Sigmoid colon (tissue), 6 donors: ENCODE measurements at regions not wholly inside any gene's neighbourhood (a gene's known extent, or its start where the extent isn't known, plus 50 kb on each side); places are given as distances from the start of the nearest gene placed in this dataset.

Experiments used
- DNase-seq: peaks from one replicate; pipeline ENCODE4 v3.0.0-alpha.2; 2019
- H3K27ac ChIP-seq, 4 donors: fragments of 200-600 bp; sonication (generic); one replicate each; pipeline ENCODE4 v1.5.1; 2016 to 2019; ENCODE audit warnings: mild to moderate bottlenecking in 1 of 4
- H3K27me3 ChIP-seq, 3 donors: fragments of 200-600 bp; sonication (generic); one replicate each; pipeline ENCODE4 v1.5.1; 2019; ENCODE audit warnings: mild to moderate bottlenecking in 1 of 3
- H3K36me3 ChIP-seq, 4 donors: fragments of 200-600 bp; sonication (generic); one replicate each; pipeline ENCODE4 v1.5.1; 2016 to 2019
- H3K4me1 ChIP-seq, 4 donors: fragments of 200-600 bp; sonication (generic); one replicate each; pipeline ENCODE4 v1.5.1; 2017 to 2019
- H3K4me3 ChIP-seq, 4 donors: fragments of 200-600 bp; sonication (generic); one replicate each; pipeline ENCODE4 v1.5.1; 2017 to 2019; ENCODE audit warnings: mild to moderate bottlenecking in 2 of 4, moderate library complexity in 1 of 4
- H3K9me3 ChIP-seq, 4 donors: fragments of 200-600 bp in 3 of 4; sonication (generic) in 3 of 4; one replicate each; pipeline versions ENCODE4 v1.5.1 to v1.6.1; 2013 to 2019
- CTCF ChIP-seq, 4 experiments: fragments of 450-650 bp in 3 of 4; fragments of 200-600 bp in 1 of 4; IDR thresholded peaks; one replicate each; pipeline ENCODE4 v1.5.1; 2016 to 2019; ENCODE audit warnings: antibody characterized with exemption in 4 of 4, mild to moderate bottlenecking in 3 of 4, moderate library complexity in 2 of 4
- EP300 ChIP-seq, 4 donors: sonication (generic); formaldehyde crosslinking; IDR thresholded peaks; one replicate each; pipeline ENCODE4 v1.6.1; 2017; ENCODE audit warnings: antibody characterized with exemption in 4 of 4
- POLR2A ChIP-seq, 2 donors: fragments of 450-650 bp; IDR thresholded peaks; one replicate each; pipeline ENCODE4 v1.6.1; 2016; ENCODE audit warnings: antibody characterized with exemption in 2 of 2, mild to moderate bottlenecking in 2 of 2, moderate library complexity in 2 of 2
- POLR2AphosphoS5 ChIP-seq, 4 donors: sonication (generic); formaldehyde crosslinking; IDR thresholded peaks; one replicate each; pipeline ENCODE4 v1.6.1; 2017; ENCODE audit warnings: antibody characterized with exemption in 4 of 4
- WGBS, 2 donors: extraction: QIAGEN DNeasy Blood & Tissue Kit; methylation state at CpG; one replicate each; pipeline ENCODE4 v1.1.7; 2013; 5-methylcytosine and 5-hydroxymethylcytosine counted together
- intact Hi-C: fragments of 100-400 bp; cut with DNase I; formaldehyde crosslinking; loops from one replicate; pipeline ENCODE4 v1.15.1; 2023
- donor health status: healthy with polysubstance abuse.
- donor health status: healthy.

DNA sequence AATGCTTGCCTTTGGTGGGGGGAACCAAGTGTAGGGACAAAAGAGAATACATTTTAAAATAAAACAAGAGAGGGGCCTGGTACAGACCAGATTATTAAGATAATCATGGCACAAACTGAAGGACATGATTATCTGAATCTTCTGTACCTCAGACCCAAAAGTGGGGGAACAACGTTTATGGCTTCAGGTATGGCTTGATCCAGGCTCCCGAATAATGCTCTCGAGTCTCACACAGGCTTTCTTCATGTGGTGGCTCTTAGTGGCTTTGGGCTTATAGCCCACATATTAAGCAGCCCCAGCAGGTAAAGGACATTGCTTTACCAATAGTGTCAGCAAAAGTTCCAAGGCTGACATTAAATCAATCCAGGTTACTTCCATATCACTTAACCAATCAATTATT is 106.8 kb upstream of the FOXK1 start:
- intact Hi-C loops = no loop called here
- no peak overlapping the region for H3K27ac ChIP-seq
- no peaks in the 10 kb centered on the region for H3K27me3 ChIP-seq
- H3K4me3 ChIP-seq = no peak overlapping the region
- DNase-seq = no peak
- H3K9me3 ChIP-seq = no peaks in the 10 kb centered on the region
- 92 to 96% methylated on average over 3 of the region's 3 CpGs for WGBS, 2 donors
- TF ChIP-seq CTCF (IDR thresholded peaks at IDR 0.05) (no peak), POLR2A (IDR thresholded peaks at IDR 0.05) (no peak), POLR2AphosphoS5 (IDR thresholded peaks at IDR 0.05) (no peak), EP300 (IDR thresholded peaks at IDR 0.05) (no peak)
- H3K4me1 ChIP-seq = no peaks in the 10 kb centered on the region
- no peaks in the 10 kb centered on the region for H3K36me3 ChIP-seq

GRCh38 chr7:4602905-4603842 is 78.9 kb upstream of the FOXK1 start:
- H3K27me3 ChIP-seq = no peaks in the 10 kb centered on the region
- intact Hi-C loops = no loop called here
- no peaks in the 10 kb centered on the region for H3K36me3 ChIP-seq
- TF ChIP-seq POLR2AphosphoS5 (IDR thresholded peaks at IDR 0.05) (no peak), CTCF (IDR thresholded peaks at IDR 0.05) (no peak), EP300 (IDR thresholded peaks at IDR 0.05) (no peak), POLR2A (IDR thresholded peaks at IDR 0.05) (no peak)
- H3K9me3 ChIP-seq = no peaks in the 10 kb centered on the region
- H3K27ac ChIP-seq = no peak overlapping the region
- H3K4me3 ChIP-seq = no peak overlapping the region
- DNase-seq = no peak
- H3K4me1 ChIP-seq = no peaks in the 10 kb centered on the region
- 85 to 90% methylated on average over 20 of the region's 20 CpGs for WGBS, 2 donors

DNA sequence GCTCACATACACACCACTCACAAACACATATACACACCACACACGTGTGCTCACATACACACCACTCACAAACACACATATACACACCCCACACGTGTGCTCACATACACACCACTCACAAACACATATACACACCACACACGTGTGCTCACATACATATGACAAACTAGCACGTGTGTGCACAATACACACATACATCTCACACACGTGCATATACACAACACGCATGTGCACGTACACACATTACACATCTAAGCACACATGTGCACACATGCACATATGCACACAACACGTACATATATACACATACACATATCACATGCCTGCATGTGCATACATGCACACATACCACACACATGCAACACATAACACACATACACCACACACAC is 78.3 kb upstream of the FOXK1 start:
- Histone ChIP-seq H3K36me3 (no peaks in the 10 kb centered on the region), H3K4me1 (no peaks in the 10 kb centered on the region), H3K27me3 (no peaks in the 10 kb centered on the region), H3K9me3 (no peaks in the 10 kb centered on the region), H3K27ac (no peak overlapping the region), H3K4me3 (no peak overlapping the region)
- intact Hi-C loops = no loop called here
- 94 to 95% methylated on average over 8 of the region's 8 CpGs for WGBS, 2 donors
- no peak for TF ChIP-seq CTCF (IDR thresholded peaks at IDR 0.05)
- no peak for TF ChIP-seq POLR2AphosphoS5 (IDR thresholded peaks at IDR 0.05)
- no peak for TF ChIP-seq POLR2A (IDR thresholded peaks at IDR 0.05)
- TF ChIP-seq EP300 (IDR thresholded peaks at IDR 0.05) = no peak
- no peak for DNase-seq

DNA sequence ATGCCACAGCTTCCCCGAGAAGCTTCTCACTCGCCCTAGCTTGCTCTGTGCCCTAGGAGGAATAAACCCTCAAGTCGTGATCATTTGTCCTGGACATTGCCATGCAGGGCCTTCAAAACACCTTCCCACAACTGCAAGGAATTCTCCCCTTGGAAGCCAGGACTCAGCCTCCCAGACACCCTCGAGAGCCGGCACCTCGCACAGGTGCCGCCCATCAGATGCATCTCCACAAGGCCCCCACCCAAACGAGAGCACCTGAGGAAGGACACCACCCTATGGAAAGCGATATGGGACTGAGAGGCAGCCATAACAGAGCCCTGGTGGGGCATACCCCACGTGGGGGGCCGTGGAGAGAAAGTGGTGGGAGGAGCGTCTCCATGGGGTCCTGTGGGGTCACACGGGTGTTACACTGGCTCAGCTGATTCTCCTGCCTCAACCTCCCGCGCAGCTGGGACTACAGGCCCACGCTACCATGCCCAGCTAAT is 77.6 kb upstream of the FOXK1 start:
- TF ChIP-seq EP300 (IDR thresholded peaks at IDR 0.05) (no peak), CTCF (IDR thresholded peaks at IDR 0.05) (no peak), POLR2AphosphoS5 (IDR thresholded peaks at IDR 0.05) (no peak), POLR2A (IDR thresholded peaks at IDR 0.05) (no peak)
- no peak overlapping the region for H3K27ac ChIP-seq
- H3K4me3 ChIP-seq = no peak overlapping the region
- no peaks in the 10 kb centered on the region for H3K9me3 ChIP-seq
- 84 to 93% methylated on average over 16 of the region's 16 CpGs for WGBS, 2 donors
- no peaks in the 10 kb centered on the region for H3K36me3 ChIP-seq
- H3K27me3 ChIP-seq = no peaks in the 10 kb centered on the region
- H3K4me1 ChIP-seq = no peaks in the 10 kb centered on the region
- no peak for DNase-seq
- intact Hi-C loops = no loop called here
